ENCODE measurements at regions not wholly inside any gene's neighbourhood (a gene's known extent, or its start where the extent isn't known, plus 50 kb on each side); places are given as distances from the start of the nearest gene placed in this dataset.
A peak's percentile ranks its signal among the peaks of the same experiment; 100 is the strongest.

DNA sequence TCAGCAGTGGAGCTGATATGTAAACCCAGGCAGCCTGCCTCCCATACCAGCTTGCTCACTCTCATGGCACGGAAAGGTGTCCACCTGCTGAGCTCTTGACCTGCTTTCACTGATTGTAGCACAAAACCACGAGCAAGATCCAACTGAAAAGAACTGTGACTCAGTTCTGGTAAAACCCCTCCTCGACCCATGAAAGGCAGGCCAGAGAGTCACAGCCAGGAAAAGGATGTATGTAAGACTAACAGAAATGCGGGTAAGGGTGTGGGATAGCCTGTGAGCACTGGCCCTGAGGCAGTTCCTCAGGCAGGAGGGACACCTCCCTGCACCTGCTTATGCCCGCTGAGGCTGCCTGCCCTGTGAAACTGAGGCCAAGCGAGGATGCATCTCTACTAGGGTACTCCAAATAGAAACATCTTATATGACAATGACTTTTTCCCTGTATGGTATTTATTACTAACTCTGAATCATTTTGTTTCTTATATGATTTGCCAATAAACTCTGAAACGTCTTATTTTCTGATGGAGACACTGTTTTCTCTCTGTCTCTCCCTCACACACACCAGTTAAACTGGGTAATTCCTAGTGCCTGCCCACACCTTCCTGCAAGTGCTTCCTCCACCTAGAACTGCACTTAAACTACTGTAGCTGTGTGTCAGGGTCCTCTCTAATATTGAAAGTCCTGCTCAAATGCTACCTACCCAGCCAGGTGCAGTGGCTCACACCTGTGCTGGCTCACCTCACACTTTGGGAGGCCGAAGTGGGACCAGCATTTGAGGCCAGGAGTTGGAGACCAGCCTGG lies 73.3 kb upstream of the GHITM start:
- TF ChIP-seq, protein P1, sequence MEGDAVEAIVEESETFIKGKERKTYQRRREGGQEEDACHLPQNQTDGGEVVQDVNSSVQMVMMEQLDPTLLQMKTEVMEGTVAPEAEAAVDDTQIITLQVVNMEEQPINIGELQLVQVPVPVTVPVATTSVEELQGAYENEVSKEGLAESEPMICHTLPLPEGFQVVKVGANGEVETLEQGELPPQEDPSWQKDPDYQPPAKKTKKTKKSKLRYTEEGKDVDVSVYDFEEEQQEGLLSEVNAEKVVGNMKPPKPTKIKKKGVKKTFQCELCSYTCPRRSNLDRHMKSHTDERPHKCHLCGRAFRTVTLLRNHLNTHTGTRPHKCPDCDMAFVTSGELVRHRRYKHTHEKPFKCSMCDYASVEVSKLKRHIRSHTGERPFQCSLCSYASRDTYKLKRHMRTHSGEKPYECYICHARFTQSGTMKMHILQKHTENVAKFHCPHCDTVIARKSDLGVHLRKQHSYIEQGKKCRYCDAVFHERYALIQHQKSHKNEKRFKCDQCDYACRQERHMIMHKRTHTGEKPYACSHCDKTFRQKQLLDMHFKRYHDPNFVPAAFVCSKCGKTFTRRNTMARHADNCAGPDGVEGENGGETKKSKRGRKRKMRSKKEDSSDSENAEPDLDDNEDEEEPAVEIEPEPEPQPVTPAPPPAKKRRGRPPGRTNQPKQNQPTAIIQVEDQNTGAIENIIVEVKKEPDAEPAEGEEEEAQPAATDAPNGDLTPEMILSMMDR (IDR thresholded peaks at IDR 0.05; ENCODE audit: low read depth, low read length), result no peak
- DNase-seq (ENCODE audit: low read depth in 2 of 2), result no peak

GRCh38 chr10:84074521-84074920 lies 64.8 kb upstream of the GHITM start:
- no peak overlapping the region for H3K4me3 ChIP-seq (replicated peaks in 1 of 2; ENCODE audit: low read depth in 2 of 2, low read length in 2 of 2)
- no peak for DNase-seq (ENCODE audit: low read depth in 2 of 2)
- TF ChIP-seq, protein P1 (IDR thresholded peaks at IDR 0.05; ENCODE audit: low read depth, low read length), result no peak

More for the DNA sequence above, 73.3 kb upstream of the GHITM start:
- H3K4me3 ChIP-seq (replicated peaks in 1 of 2; ENCODE audit: low read depth in 2 of 2, low read length in 2 of 2), result no peak overlapping the region

- DNase-seq (ENCODE audit: low read depth in 2 of 2), result no peak
- TF ChIP-seq, protein P1 (IDR thresholded peaks at IDR 0.05; ENCODE audit: low read depth, low read length), result no peak
These were observed 63.9 kb upstream of the GHITM start for GRCh38 chr10:84075226-84076046.

DNA sequence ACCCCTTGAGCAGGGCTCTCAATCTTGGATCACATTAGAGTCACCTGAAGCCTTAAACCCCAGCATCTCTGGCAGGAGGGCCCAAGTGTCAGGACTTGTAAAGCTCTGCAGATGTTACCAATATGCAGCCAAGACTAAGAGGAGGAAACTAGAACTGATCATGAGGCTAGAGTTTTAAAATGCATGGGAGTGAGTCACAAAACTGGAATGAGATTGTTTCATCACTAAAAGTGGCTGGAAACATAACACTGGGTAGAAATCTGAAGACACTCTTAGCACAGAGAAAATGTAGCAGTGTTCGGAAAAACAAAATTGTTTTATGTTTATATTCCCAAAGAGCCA lies 63.3 kb upstream of the GHITM start:
- peak; percentile 70 to 88 for DNase-seq (ENCODE audit: low read depth in 2 of 2)
- no peak overlapping the region for H3K4me3 ChIP-seq (replicated peaks in 1 of 2; ENCODE audit: low read depth in 2 of 2, low read length in 2 of 2)
- TF ChIP-seq, protein P1 (IDR thresholded peaks at IDR 0.05; ENCODE audit: low read depth, low read length), result no peak

More at GRCh38 chr10:84075226-84076046, 63.9 kb upstream of the GHITM start:
- H3K4me3 ChIP-seq (replicated peaks in 1 of 2; ENCODE audit: low read depth in 2 of 2, low read length in 2 of 2), result no peak overlapping the region

DNA sequence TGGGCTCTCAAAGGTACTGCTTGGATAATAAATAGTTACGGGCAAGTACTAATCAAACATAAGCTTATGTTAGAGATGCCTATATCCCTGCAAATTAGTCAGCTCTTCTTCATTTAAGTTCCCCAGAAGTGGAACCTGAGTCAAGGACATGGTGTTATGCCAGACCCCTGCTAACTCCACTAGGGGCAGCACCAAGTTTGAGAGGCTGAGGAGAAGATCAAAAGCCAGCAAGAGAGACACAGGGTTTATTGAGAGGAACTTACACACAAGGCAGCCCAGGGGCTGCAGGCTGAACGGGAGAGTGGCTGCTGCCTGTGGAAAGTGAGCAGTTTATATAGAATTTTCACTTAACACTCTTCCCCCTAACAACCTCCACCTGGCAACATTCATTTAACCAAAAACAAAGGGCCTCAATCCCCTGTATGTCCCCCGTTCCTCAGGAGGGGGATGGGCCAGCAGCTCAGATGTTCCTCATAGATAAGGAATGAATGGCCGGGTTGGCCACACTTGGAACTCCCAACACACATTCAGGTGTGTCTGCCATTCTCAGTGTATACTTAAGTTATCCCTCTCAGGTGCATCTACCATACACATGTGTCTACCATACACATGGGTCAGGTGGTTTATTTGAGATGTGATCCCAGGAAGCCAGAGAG lies 62.6 kb upstream of the GHITM start:
- TF ChIP-seq, protein P1 (IDR thresholded peaks at IDR 0.05; ENCODE audit: low read depth, low read length), result peak; percentile 23
- DNase-seq (ENCODE audit: low read depth in 2 of 2), result peak; percentile 26 to 75
- H3K4me3 ChIP-seq (replicated peaks in 1 of 2; ENCODE audit: low read depth in 2 of 2, low read length in 2 of 2), result no peak overlapping the region

GRCh38 chr10:84077768-84078167 lies 61.5 kb upstream of the GHITM start:
- H3K4me3 ChIP-seq (replicated peaks in 1 of 2; ENCODE audit: low read depth in 2 of 2, low read length in 2 of 2), result no peak overlapping the region
- no peak for DNase-seq (ENCODE audit: low read depth in 2 of 2)
- TF ChIP-seq, protein P1 (IDR thresholded peaks at IDR 0.05; ENCODE audit: low read depth, low read length), result no peak

Data from cardiac fibroblast (primary cell).